ENCODE measurements at regions not wholly inside any gene's neighbourhood (a gene's known extent, or its start where the extent isn't known, plus 50 kb on each side); places are given as distances from the start of the nearest gene placed in this dataset.

DNA sequence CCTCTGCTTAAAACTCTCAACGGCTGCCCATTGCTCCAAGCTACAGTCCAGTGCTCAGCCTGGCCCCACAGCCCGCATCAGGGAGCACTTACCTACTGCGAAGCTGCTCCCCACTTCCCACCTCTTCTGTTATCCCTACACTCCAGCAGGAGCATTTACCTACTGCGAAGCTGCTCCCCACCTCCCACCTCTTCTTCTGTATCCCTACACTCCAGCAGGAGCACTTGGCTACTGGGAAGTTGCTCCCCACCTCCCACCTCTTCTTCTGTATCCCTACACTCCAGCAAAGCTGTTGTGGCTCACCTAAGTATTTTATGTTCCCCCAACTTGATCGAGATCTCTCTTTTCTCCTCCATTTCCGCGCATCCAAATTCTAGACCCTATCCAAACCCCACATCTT is 563.3 kb upstream of the ZFP42 start:
- Mint-ChIP-seq H3K9me3 (peaks cover 0 to 17% (median 10%) of the 10 kb centered on the region in 8 donors), H3K36me3 (no peaks in the 10 kb centered on the region), H3K27ac (no peak overlapping the region), H3K4me3 (no peak overlapping the region), H3K27me3 (no peaks in the 10 kb centered on the region), H3K4me1 (no peaks in the 10 kb centered on the region)
- ChIA-PET CTCF (ENCODE audit: partially characterized antibody) (no interaction called here), POLR2A (ENCODE audit: partially characterized antibody) (no interaction called here)
- H3K27me3 ChIP-seq (ENCODE audit: insufficient read depth, low read length) = no peaks in the 10 kb centered on the region
- H3K36me3 ChIP-seq (ENCODE audit: insufficient read depth, low read length) = no peaks in the 10 kb centered on the region
- H3K27ac ChIP-seq (ENCODE audit: low read depth, low read length) = no peak overlapping the region
- no peak overlapping the region for H3K4me3 ChIP-seq (ENCODE audit: low read length in 2 of 2)
- H3K4me1 ChIP-seq (ENCODE audit: insufficient read depth, low read length) = no peaks in the 10 kb centered on the region
- no peak for DNase-seq
- intact Hi-C loops (cut with micrococcal nuclease) = no loop called here
- H3K9me3 ChIP-seq (ENCODE audit: control insufficient read depth in 1 of 2, low read length in 2 of 2) = no peaks in the 10 kb centered on the region

DNA sequence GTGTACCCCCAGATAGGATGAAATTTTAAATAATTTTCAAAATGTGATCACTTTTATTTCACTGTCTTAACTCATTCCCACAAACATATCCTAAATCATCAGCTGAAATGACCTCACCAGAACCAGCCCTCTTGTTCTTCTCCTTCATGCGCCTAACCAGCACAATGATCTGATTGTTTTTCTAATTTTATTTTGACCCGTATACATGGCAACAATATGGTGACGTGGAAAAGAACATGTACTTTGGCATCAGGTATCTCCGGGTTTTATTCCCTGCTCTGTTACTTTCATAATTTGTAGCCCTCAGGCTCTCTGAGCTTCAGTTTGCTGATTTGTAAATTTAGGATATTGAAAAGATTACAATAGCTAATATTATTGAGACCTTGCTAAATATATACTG is 562.4 kb upstream of the ZFP42 start:
- H3K4me3 ChIP-seq (ENCODE audit: low read length in 2 of 2) = no peak overlapping the region
- no peak overlapping the region for H3K27ac ChIP-seq (ENCODE audit: low read depth, low read length)
- H3K27me3 Mint-ChIP-seq = no peaks in the 10 kb centered on the region
- no peaks in the 10 kb centered on the region for H3K36me3 ChIP-seq (ENCODE audit: insufficient read depth, low read length)
- intact Hi-C loops (cut with micrococcal nuclease) = no loop called here
- no peaks in the 10 kb centered on the region for H3K4me1 Mint-ChIP-seq
- ChIA-PET CTCF (ENCODE audit: partially characterized antibody) (no interaction called here), POLR2A (ENCODE audit: partially characterized antibody) (no interaction called here)
- DNase-seq = no peak
- H3K4me1 ChIP-seq (ENCODE audit: insufficient read depth, low read length) = no peaks in the 10 kb centered on the region
- H3K9me3 Mint-ChIP-seq = peaks cover 0 to 17% (median 10%) of the 10 kb centered on the region in 8 donors
- H3K36me3 Mint-ChIP-seq = no peaks in the 10 kb centered on the region
- no peaks in the 10 kb centered on the region for H3K9me3 ChIP-seq (ENCODE audit: control insufficient read depth in 1 of 2, low read length in 2 of 2)
- H3K27ac Mint-ChIP-seq = no peak overlapping the region
- H3K27me3 ChIP-seq (ENCODE audit: insufficient read depth, low read length) = no peaks in the 10 kb centered on the region
- no peak overlapping the region for H3K4me3 Mint-ChIP-seq

DNA sequence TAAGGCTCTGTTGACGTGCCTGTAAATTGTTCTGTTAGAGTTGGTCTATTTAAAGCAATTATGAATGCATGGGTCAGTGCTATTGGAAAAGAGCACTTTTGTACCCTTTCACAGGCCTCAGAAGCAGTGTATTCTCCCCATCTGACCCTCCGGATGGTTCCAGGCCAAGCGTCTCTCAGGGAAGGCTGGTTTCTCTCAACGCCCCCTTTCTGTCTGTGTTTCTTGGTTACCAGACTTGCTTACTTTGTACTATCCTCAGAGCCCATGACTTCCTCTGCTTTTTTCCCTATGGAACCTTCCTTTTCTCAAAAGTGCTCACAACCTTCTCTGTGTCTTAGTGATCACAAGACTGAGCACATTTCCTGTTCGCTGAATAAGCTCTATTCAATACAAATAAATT is 559.3 kb upstream of the ZFP42 start:
- Histone ChIP-seq H3K27me3 (ENCODE audit: insufficient read depth, low read length) (no peaks in the 10 kb centered on the region), H3K9me3 (ENCODE audit: control insufficient read depth in 1 of 2, low read length in 2 of 2) (no peaks in the 10 kb centered on the region), H3K36me3 (ENCODE audit: insufficient read depth, low read length) (no peaks in the 10 kb centered on the region), H3K27ac (ENCODE audit: low read depth, low read length) (no peak overlapping the region), H3K4me3 (ENCODE audit: low read length in 2 of 2) (no peak overlapping the region), H3K4me1 (ENCODE audit: insufficient read depth, low read length) (no peaks in the 10 kb centered on the region)
- Mint-ChIP-seq H3K36me3 (no peaks in the 10 kb centered on the region), H3K27ac (no peak overlapping the region), H3K4me1 (no peaks in the 10 kb centered on the region), H3K4me3 (no peak overlapping the region), H3K27me3 (no peaks in the 10 kb centered on the region), H3K9me3 (peaks cover 0 to 18% (median 8%) of the 10 kb centered on the region in 8 donors)
- intact Hi-C loops (cut with micrococcal nuclease) = no loop called here
- CTCF ChIA-PET (ENCODE audit: partially characterized antibody) = no interaction called here
- no peak for DNase-seq
- POLR2A ChIA-PET (ENCODE audit: partially characterized antibody) = no interaction called here

DNA sequence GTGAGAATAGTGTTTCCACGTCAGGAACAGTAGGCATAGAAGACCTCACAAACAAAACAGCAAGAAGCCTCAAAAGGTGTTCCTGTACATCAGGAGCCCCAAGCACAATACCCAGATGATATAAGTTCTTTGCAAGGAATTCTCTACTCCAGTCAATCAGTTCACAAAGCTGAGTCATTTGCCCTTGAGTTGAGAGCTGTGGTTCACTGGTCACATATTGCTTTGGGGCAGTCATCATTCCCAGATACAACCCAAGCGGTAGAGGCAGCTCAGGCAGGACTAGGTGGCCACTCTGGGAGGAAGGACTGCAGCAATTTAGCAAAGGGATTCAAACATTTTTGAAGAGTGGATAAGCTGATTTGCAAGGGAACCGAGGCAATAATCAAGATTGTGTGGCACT is 551.5 kb upstream of the ZFP42 start:
- no peak for DNase-seq
- Histone ChIP-seq H3K4me1 (ENCODE audit: insufficient read depth, low read length) (no peaks in the 10 kb centered on the region), H3K9me3 (ENCODE audit: control insufficient read depth in 1 of 2, low read length in 2 of 2) (no peaks in the 10 kb centered on the region), H3K4me3 (ENCODE audit: low read length in 2 of 2) (no peak overlapping the region), H3K27ac (ENCODE audit: low read depth, low read length) (no peak overlapping the region), H3K36me3 (ENCODE audit: insufficient read depth, low read length) (no peaks in the 10 kb centered on the region), H3K27me3 (ENCODE audit: insufficient read depth, low read length) (no peaks in the 10 kb centered on the region)
- intact Hi-C loops (cut with micrococcal nuclease) = no loop called here
- Mint-ChIP-seq H3K27me3 (no peaks in the 10 kb centered on the region), H3K4me3 (no peak overlapping the region), H3K4me1 (no peaks in the 10 kb centered on the region), H3K36me3 (no peaks in the 10 kb centered on the region), H3K27ac (no peak overlapping the region), H3K9me3 (peaks cover 3 to 12% (median 8%) of the 10 kb centered on the region in 8 donors)
- CTCF ChIA-PET (ENCODE audit: partially characterized antibody) = no interaction called here
- POLR2A ChIA-PET (ENCODE audit: partially characterized antibody) = no interaction called here

GRCh38 chr4:187449702-187450101 is 545.9 kb upstream of the ZFP42 start:
- Histone ChIP-seq H3K27me3 (ENCODE audit: insufficient read depth, low read length) (no peaks in the 10 kb centered on the region), H3K4me3 (ENCODE audit: low read length in 2 of 2) (no peak overlapping the region), H3K9me3 (ENCODE audit: control insufficient read depth in 1 of 2, low read length in 2 of 2) (no peaks in the 10 kb centered on the region), H3K4me1 (ENCODE audit: insufficient read depth, low read length) (no peaks in the 10 kb centered on the region), H3K36me3 (ENCODE audit: insufficient read depth, low read length) (no peaks in the 10 kb centered on the region), H3K27ac (ENCODE audit: low read depth, low read length) (no peak overlapping the region)
- Mint-ChIP-seq H3K27me3 (no peaks in the 10 kb centered on the region), H3K36me3 (no peaks in the 10 kb centered on the region), H3K4me3 (no peak overlapping the region), H3K27ac (no peak overlapping the region), H3K9me3 (peaks cover 2 to 9% (median 4%) of the 10 kb centered on the region in 8 donors), H3K4me1 (no peaks in the 10 kb centered on the region)
- POLR2A ChIA-PET (ENCODE audit: partially characterized antibody) = no interaction called here
- DNase-seq = no peak
- CTCF ChIA-PET (ENCODE audit: partially characterized antibody) = no interaction called here
- intact Hi-C loops (cut with micrococcal nuclease) = no loop called here

DNA sequence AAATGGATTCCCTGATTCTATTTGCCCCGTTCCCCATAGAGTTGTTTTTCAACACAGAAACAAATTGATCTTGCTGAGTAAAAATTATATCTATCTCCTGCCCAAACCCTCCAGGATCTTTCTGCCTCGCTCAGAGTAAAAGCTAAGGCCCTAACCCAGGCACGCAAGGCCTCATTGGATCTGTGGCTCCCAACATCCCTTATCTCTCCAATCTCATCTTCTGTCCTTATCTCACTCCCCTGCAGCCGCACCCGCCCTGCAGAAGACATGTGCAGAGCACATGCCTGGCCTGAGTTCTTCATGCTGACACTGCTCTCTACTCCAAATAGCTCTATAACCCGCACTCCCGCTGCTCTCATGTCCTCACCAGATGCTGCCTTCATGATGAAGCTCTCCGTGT is 543.8 kb upstream of the ZFP42 start:
- H3K4me3 Mint-ChIP-seq = no peak overlapping the region
- H3K36me3 Mint-ChIP-seq = no peaks in the 10 kb centered on the region
- H3K4me3 ChIP-seq (ENCODE audit: low read length in 2 of 2) = no peak overlapping the region
- no peak overlapping the region for H3K27ac ChIP-seq (ENCODE audit: low read depth, low read length)
- H3K4me1 Mint-ChIP-seq = no peaks in the 10 kb centered on the region
- H3K4me1 ChIP-seq (ENCODE audit: insufficient read depth, low read length) = no peaks in the 10 kb centered on the region
- no peak overlapping the region for H3K27ac Mint-ChIP-seq
- H3K9me3 Mint-ChIP-seq = peaks cover 2 to 13% (median 5%) of the 10 kb centered on the region in 8 donors
- no peak for DNase-seq
- ChIA-PET POLR2A (ENCODE audit: partially characterized antibody) (no interaction called here), CTCF (ENCODE audit: partially characterized antibody) (no interaction called here)
- H3K36me3 ChIP-seq (ENCODE audit: insufficient read depth, low read length) = no peaks in the 10 kb centered on the region
- no peaks in the 10 kb centered on the region for H3K9me3 ChIP-seq (ENCODE audit: control insufficient read depth in 1 of 2, low read length in 2 of 2)
- no peaks in the 10 kb centered on the region for H3K27me3 Mint-ChIP-seq
- intact Hi-C loops (cut with micrococcal nuclease) = no loop called here
- H3K27me3 ChIP-seq (ENCODE audit: insufficient read depth, low read length) = no peaks in the 10 kb centered on the region

- H3K36me3 Mint-ChIP-seq = no peaks in the 10 kb centered on the region
- Histone ChIP-seq H3K36me3 (ENCODE audit: insufficient read depth, low read length) (no peaks in the 10 kb centered on the region), H3K9me3 (ENCODE audit: control insufficient read depth in 1 of 2, low read length in 2 of 2) (no peaks in the 10 kb centered on the region), H3K4me3 (ENCODE audit: low read length in 2 of 2) (no peak overlapping the region), H3K4me1 (ENCODE audit: insufficient read depth, low read length) (no peaks in the 10 kb centered on the region), H3K27me3 (ENCODE audit: insufficient read depth, low read length) (no peaks in the 10 kb centered on the region), H3K27ac (ENCODE audit: low read depth, low read length) (no peak overlapping the region)
- no peaks in the 10 kb centered on the region for H3K4me1 Mint-ChIP-seq
- no peak overlapping the region for H3K27ac Mint-ChIP-seq
- H3K9me3 Mint-ChIP-seq = peaks cover 0 to 17% (median 7%) of the 10 kb centered on the region in 8 donors
- no peak for DNase-seq
- intact Hi-C loops (cut with micrococcal nuclease) = no loop called here
- CTCF ChIA-PET (ENCODE audit: partially characterized antibody) = no interaction called here
- H3K4me3 Mint-ChIP-seq = no peak overlapping the region
- POLR2A ChIA-PET (ENCODE audit: partially characterized antibody) = no interaction called here
- no peaks in the 10 kb centered on the region for H3K27me3 Mint-ChIP-seq
Observed at GRCh38 chr4:187460016-187460415, 535.6 kb upstream of the ZFP42 start.

GRCh38 chr4:187464573-187464972 is 531.0 kb upstream of the ZFP42 start:
- POLR2A ChIA-PET (ENCODE audit: partially characterized antibody) = no interaction called here
- Histone ChIP-seq H3K27ac (ENCODE audit: low read depth, low read length) (no peak overlapping the region), H3K4me3 (ENCODE audit: low read length in 2 of 2) (no peak overlapping the region), H3K9me3 (ENCODE audit: control insufficient read depth in 1 of 2, low read length in 2 of 2) (no peaks in the 10 kb centered on the region), H3K36me3 (ENCODE audit: insufficient read depth, low read length) (no peaks in the 10 kb centered on the region), H3K27me3 (ENCODE audit: insufficient read depth, low read length) (no peaks in the 10 kb centered on the region), H3K4me1 (ENCODE audit: insufficient read depth, low read length) (no peaks in the 10 kb centered on the region)
- CTCF ChIA-PET (ENCODE audit: partially characterized antibody) = no interaction called here
- H3K9me3 Mint-ChIP-seq = peaks cover 0 to 22% (median 3%) of the 10 kb centered on the region in 8 donors
- intact Hi-C loops (cut with micrococcal nuclease) = no loop called here
- DNase-seq = no peak
- H3K36me3 Mint-ChIP-seq = no peaks in the 10 kb centered on the region
- H3K4me1 Mint-ChIP-seq = no peaks in the 10 kb centered on the region
- H3K4me3 Mint-ChIP-seq = no peak overlapping the region
- H3K27me3 Mint-ChIP-seq = no peaks in the 10 kb centered on the region
- no peak overlapping the region for H3K27ac Mint-ChIP-seq

All from CD4-positive, alpha-beta memory T cell (primary cell).